Upper lobe of left lung (tissue), 6 donors: ENCODE measurements at regions not wholly inside any gene's neighbourhood (a gene's known extent, or its start where the extent isn't known, plus 50 kb on each side); places are given as distances from the start of the nearest gene placed in this dataset.

ENCODE experiments used
- ATAC-seq, 2 donors: fragments of 200-7000 bp; cut with Tn5 transposase; one replicate each; pipeline ENCODE4 v1.9.1; 2022; ENCODE audit warnings: mild to moderate bottlenecking in 2 of 2, moderate library complexity in 2 of 2; ENCODE audit not compliant: low FRiP score in 2 of 2
- DNase-seq, 2 donors: peaks; one replicate each; pipeline ENCODE4 v3.0.0-alpha.2; 2019 to 2020
- H3K27ac ChIP-seq, 4 donors: fragments of 200-600 bp; sonication (generic); one replicate each; pipeline ENCODE4 v1.5.1; 2016 to 2019
- H3K27me3 ChIP-seq, 4 donors: fragments of 200-600 bp; sonication (generic); one replicate each; pipeline ENCODE4 v1.5.1; 2017 to 2019
- H3K36me3 ChIP-seq, 4 donors: fragments of 200-600 bp; sonication (generic); one replicate each; pipeline ENCODE4 v1.5.1; 2016 to 2019
- H3K4me1 ChIP-seq, 4 donors: fragments of 200-600 bp; sonication (generic); one replicate each; pipeline ENCODE4 v1.5.1; 2018 to 2019
- H3K4me3 ChIP-seq, 4 donors: fragments of 200-600 bp; sonication (generic); one replicate each; pipeline ENCODE4 v1.5.1; 2017 to 2019; ENCODE audit warnings: mild to moderate bottlenecking in 2 of 4, moderate library complexity in 1 of 4
- H3K9me3 ChIP-seq, 4 donors: fragments of 200-600 bp; sonication (generic); one replicate each; pipeline ENCODE4 v1.5.1; 2018 to 2019
- EP300 ChIP-seq, 4 donors: sonication (generic); formaldehyde crosslinking; IDR thresholded peaks; one replicate each; pipeline ENCODE4 v1.5.1; 2017; ENCODE audit warnings: antibody characterized with exemption in 4 of 4, control low read depth in 2 of 4
- POLR2A ChIP-seq, 4 donors: fragments of 450-650 bp; IDR thresholded peaks; one replicate each; pipeline ENCODE4 v1.5.1; 2016 to 2017; ENCODE audit warnings: antibody characterized with exemption in 4 of 4, mild to moderate bottlenecking in 2 of 4
- POLR2AphosphoS5 ChIP-seq, 2 donors: sonication (generic); formaldehyde crosslinking; IDR thresholded peaks; one replicate each; pipeline ENCODE4 v1.5.1; 2017; ENCODE audit warnings: antibody characterized with exemption in 2 of 2
- WGBS, 2 donors: methylation state at CpG; one replicate each; pipeline ENCODE4 v1.1.5; 2017 to 2018; 5-methylcytosine and 5-hydroxymethylcytosine counted together
- TF ChIP-seq, protein P1 (sequence below), 6 experiments: fragments of 450-650 bp in 4 of 6; fragments of 200-600 bp in 2 of 6; sonication (generic) in 2 of 6; IDR thresholded peaks; one replicate each; pipeline ENCODE4 v1.5.1; 2016 to 2019; ENCODE audit warnings: antibody characterized with exemption in 6 of 6
- donor health status: DM: no; HTN: no; CAD: no; lungs with moderate emphysema.
- donor health status: DM: no; HTN: yes; CAD: no; lungs with severe emphysema.

DNA sequence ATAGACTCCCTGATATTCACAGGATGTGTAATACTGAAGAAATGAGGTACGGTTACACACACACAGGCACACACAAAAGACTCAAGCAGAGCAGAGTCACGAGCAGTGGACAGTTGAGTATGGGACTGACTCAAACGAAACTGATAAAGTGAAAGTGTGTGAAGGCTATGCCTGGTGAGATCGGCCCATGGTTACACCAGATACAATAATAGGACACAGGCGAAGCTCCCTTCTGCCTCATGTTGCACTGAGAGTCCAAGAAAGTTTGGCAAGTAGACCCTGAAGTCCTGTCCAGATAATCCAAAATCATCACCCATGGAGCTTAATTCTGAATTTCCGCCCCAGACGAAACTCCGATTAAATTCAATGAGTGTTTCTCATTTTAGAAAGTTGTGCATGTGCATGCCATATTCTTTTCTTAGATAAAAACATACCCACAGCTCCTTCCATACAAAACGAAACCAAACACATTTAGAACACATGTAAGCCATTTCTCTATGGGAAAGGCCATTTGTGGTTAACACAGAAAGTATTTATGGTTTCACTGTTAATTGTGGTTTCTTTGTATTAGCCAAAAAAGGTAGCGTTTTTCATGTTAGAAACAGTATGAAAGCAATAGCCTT is 567.6 kb downstream of the PLCL1 start:
- Histone ChIP-seq H3K36me3 (no peaks in the 10 kb centered on the region), H3K9me3 (no peaks in the 10 kb centered on the region), H3K4me3 (no peak overlapping the region), H3K4me1 (no peaks in the 10 kb centered on the region), H3K27me3 (no peaks in the 10 kb centered on the region), H3K27ac (no peak overlapping the region)
- TF ChIP-seq POLR2AphosphoS5 (IDR thresholded peaks at IDR 0.05) = no peak
- 70 to 75% methylated on average over 10 of the region's 10 CpGs for WGBS, 2 donors
- DNase-seq (no peak), ATAC-seq (peak in 1 of 2 donors; percentile 29)

DNA sequence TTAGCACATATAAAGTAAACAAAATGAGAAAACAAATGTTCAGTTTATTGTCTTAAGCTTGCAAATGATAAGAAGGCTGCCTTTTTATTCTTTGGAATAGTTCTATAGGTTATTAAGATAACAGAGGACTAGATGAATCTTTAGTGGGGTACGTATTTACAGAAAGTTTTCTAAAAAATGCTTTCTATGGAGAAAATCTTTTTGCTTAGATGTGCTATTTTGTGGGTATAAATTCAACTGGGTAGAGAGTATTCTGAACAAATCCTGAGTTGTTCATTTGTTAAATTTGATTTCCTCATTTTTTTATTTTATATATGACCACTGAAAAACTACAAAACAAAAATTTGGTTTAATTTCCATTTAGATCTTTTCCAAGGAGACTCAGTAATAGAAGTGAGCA is 566.9 kb downstream of the PLCL1 start:
- H3K27me3 ChIP-seq = no peaks in the 10 kb centered on the region
- H3K36me3 ChIP-seq = no peaks in the 10 kb centered on the region
- ATAC-seq = no peak
- 90 to 97% methylated on average over 1 of the region's 1 CpG for WGBS, 2 donors
- no peak overlapping the region for H3K4me3 ChIP-seq
- H3K4me1 ChIP-seq = no peaks in the 10 kb centered on the region
- no peak overlapping the region for H3K27ac ChIP-seq
- no peak for TF ChIP-seq EP300 (IDR thresholded peaks at IDR 0.05)
- TF ChIP-seq POLR2AphosphoS5 (IDR thresholded peaks at IDR 0.05) = no peak
- TF ChIP-seq, protein P1, sequence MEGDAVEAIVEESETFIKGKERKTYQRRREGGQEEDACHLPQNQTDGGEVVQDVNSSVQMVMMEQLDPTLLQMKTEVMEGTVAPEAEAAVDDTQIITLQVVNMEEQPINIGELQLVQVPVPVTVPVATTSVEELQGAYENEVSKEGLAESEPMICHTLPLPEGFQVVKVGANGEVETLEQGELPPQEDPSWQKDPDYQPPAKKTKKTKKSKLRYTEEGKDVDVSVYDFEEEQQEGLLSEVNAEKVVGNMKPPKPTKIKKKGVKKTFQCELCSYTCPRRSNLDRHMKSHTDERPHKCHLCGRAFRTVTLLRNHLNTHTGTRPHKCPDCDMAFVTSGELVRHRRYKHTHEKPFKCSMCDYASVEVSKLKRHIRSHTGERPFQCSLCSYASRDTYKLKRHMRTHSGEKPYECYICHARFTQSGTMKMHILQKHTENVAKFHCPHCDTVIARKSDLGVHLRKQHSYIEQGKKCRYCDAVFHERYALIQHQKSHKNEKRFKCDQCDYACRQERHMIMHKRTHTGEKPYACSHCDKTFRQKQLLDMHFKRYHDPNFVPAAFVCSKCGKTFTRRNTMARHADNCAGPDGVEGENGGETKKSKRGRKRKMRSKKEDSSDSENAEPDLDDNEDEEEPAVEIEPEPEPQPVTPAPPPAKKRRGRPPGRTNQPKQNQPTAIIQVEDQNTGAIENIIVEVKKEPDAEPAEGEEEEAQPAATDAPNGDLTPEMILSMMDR (IDR thresholded peaks at IDR 0.05) = no peak
- no peak for TF ChIP-seq POLR2A (IDR thresholded peaks at IDR 0.05)
- no peak for DNase-seq
- no peaks in the 10 kb centered on the region for H3K9me3 ChIP-seq

DNA sequence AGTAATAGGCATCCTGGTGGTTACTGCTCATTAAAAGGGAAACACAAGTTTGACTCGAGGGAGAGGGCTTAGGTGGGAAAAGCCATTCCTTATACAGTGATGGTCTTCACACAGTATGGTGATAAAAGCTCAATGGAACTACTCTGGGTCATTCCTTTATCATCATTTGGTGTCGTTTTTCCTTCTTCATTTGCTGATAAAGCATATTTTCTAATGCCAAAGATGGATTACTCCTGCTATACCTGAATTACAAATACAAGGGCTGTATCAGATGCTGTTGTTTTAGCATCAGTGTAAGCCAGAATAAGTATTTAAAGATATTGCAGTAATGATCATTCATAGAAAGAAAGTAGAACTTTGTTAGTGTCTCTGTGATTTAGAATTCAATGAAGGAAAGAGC is 563.7 kb downstream of the PLCL1 start:
- 56 to 64% methylated on average over 2 of the region's 2 CpGs for WGBS, 2 donors

DNA sequence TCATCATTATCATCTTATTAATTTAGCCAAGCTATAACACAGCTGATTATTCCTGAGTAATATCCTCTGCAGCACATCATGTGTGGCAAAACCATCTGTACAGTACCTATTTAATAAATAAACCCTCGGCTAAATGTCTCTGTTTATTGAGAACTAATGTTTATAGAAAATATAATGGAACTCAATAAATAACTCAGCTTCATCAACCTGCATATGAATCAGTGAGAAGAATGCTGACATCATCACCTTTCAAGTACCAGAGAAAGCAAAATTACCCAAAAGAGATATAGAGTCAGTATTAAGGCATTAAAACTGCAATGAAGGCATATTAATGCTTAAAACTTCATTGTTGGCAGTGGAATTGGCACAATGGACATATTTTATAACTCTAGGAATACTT is 558.3 kb downstream of the PLCL1 start:
- DNase-seq (no peak), ATAC-seq (no peak)
- Histone ChIP-seq H3K9me3 (no peaks in the 10 kb centered on the region), H3K27ac (no peak overlapping the region), H3K36me3 (no peaks in the 10 kb centered on the region), H3K4me1 (no peaks in the 10 kb centered on the region), H3K4me3 (no peak overlapping the region), H3K27me3 (no peaks in the 10 kb centered on the region)
- TF ChIP-seq, protein P1 (IDR thresholded peaks at IDR 0.05) = no peak
- no peak for TF ChIP-seq POLR2AphosphoS5 (IDR thresholded peaks at IDR 0.05)
- WGBS, 2 donors = 43 to 53% methylated on average over 1 of the region's 1 CpG

More for the DNA sequence above, 563.7 kb downstream of the PLCL1 start:
- Histone ChIP-seq H3K4me1 (no peaks in the 10 kb centered on the region), H3K27ac (no peak overlapping the region), H3K36me3 (no peaks in the 10 kb centered on the region), H3K4me3 (no peak overlapping the region), H3K27me3 (no peaks in the 10 kb centered on the region), H3K9me3 (no peaks in the 10 kb centered on the region)
- ATAC-seq = no peak
- TF ChIP-seq, protein P1 (IDR thresholded peaks at IDR 0.05) = no peak
- no peak for TF ChIP-seq POLR2A (IDR thresholded peaks at IDR 0.05)
- TF ChIP-seq EP300 (IDR thresholded peaks at IDR 0.05) = no peak
- TF ChIP-seq POLR2AphosphoS5 (IDR thresholded peaks at IDR 0.05) = no peak
- no peak for DNase-seq

DNA sequence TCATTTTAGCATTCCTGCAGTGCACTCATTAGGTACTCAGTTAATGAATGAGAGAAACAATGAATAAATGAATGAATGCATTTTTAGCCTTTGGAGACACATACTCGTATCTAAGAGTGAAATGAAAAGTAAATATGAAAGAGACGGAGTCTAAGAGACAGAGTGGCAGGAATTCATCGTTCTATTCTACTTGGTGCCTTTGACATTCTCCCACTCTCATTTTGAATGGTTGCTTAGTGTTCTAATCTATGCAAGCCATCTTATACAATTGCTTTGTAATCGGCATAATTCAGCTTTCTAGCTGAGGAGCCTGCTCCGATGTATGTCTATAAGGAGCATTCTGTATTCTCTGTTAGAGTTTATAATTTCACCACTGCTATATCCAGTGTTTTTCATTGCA is 554.9 kb downstream of the PLCL1 start:
- no peaks in the 10 kb centered on the region for H3K36me3 ChIP-seq
- no peak for ATAC-seq
- DNase-seq = no peak
- whole genome bisulfite sequencing, 2 donors = 68 to 82% methylated on average over 5 of the region's 5 CpGs
- H3K27ac ChIP-seq = no peak overlapping the region
- no peaks in the 10 kb centered on the region for H3K4me1 ChIP-seq
- H3K4me3 ChIP-seq = no peak overlapping the region
- H3K27me3 ChIP-seq = no peaks in the 10 kb centered on the region
- TF ChIP-seq, protein P1 (IDR thresholded peaks at IDR 0.05) = no peak
- TF ChIP-seq POLR2A (IDR thresholded peaks at IDR 0.05) (no peak), POLR2AphosphoS5 (IDR thresholded peaks at IDR 0.05) (no peak), EP300 (IDR thresholded peaks at IDR 0.05) (no peak)
- no peaks in the 10 kb centered on the region for H3K9me3 ChIP-seq
